IMR-90 (cell line): ENCODE measurements at regions not wholly inside any gene's neighbourhood (a gene's known extent, or its start where the extent isn't known, plus 50 kb on each side); places are given as distances from the start of the nearest gene placed in this dataset.

Source experiments
- ATAC-seq: fragments of 200-7000 bp; cut with Tn5 transposase; 2 replicates; pipeline ENCODE4 v1.9.1; 2020; ENCODE audit warnings: low read depth, mild to moderate bottlenecking, moderate library complexity
- BruUV-seq: library from RNA; stranded (reverse); fragments of 400-500 nt; replicated peaks from 2 replicates; lab custom pipeline; 2021; lab: Mats Ljungman, UMichigan
- CTCF ChIA-PET: fragments of 300-600 bp; formaldehyde crosslinking; extraction: SDS; loops from one replicate; lab custom pipeline; 2021; ENCODE audit warnings: antibody characterized with exemption; lab: Yijun Ruan, JAX
- POLR2A ChIA-PET: fragments of 300-600 bp; sonication (Branson Sonifier 250); formaldehyde crosslinking; loops from one replicate; lab custom pipeline; 2022; ENCODE audit warnings: antibody characterized with exemption; ENCODE audit not compliant: unreplicated experiment; lab: Charles Lee
- DNase-seq: peaks from one replicate; pipeline ENCODE4 v3.0.0; 2013
- H2AFZ ChIP-seq: replicated peaks from 2 replicates; pipeline ENCODE3; 2013; ENCODE audit warnings: low read length, mild to moderate bottlenecking; ENCODE audit not compliant: poor library complexity
- H2AK5ac ChIP-seq: 2 replicates; pipeline ENCODE4 v1.6.1; 2013; ENCODE audit warnings: low read depth, low read length, inconsistent platforms
- H2AK9ac ChIP-seq: replicated peaks from 2 replicates; pipeline ENCODE3; 2013; ENCODE audit warnings: mild to moderate bottlenecking, low read depth, low read length, moderate library complexity; ENCODE audit not compliant: poor library complexity
- H2BK120ac ChIP-seq: 2 replicates; pipeline ENCODE4 v1.6.1; 2013; ENCODE audit warnings: low read depth, low read length, inconsistent platforms
- H2BK15ac ChIP-seq: 3 replicates; pipeline ENCODE4 v1.6.1; 2013; ENCODE audit warnings: low read depth, low read length, inconsistent platforms
- H2BK20ac ChIP-seq: 2 replicates; pipeline ENCODE4 v1.6.1; 2013; ENCODE audit warnings: low read depth, mild to moderate bottlenecking, inconsistent platforms, low read length, moderate library complexity
- H2BK5ac ChIP-seq: 2 replicates; pipeline ENCODE4 v1.6.1; 2013; ENCODE audit warnings: mild to moderate bottlenecking, low read depth, low read length, inconsistent platforms; ENCODE audit not compliant: poor library complexity, severe bottlenecking
- H3K14ac ChIP-seq: replicated peaks from 2 replicates; pipeline ENCODE4 v1.6.1; 2013; ENCODE audit warnings: low read depth, low read length, inconsistent platforms
- H3K18ac ChIP-seq: 2 replicates; pipeline ENCODE4 v1.6.1; 2013; ENCODE audit warnings: low read depth, low read length, control low read depth
- H3K23ac ChIP-seq: 2 replicates; pipeline ENCODE4 v1.6.1; 2013; ENCODE audit warnings: low read depth, low read length, inconsistent platforms
- H3K27ac ChIP-seq: 2 replicates; pipeline ENCODE4 v1.5.1; 2013; ENCODE audit warnings: mild to moderate bottlenecking, control low read depth, low read length; ENCODE audit not compliant: insufficient read depth
- H3K27me3 ChIP-seq: 2 replicates; pipeline ENCODE4 v1.6.1; 2013; ENCODE audit warnings: low read length; ENCODE audit not compliant: control insufficient read depth, insufficient read depth
- H3K36me3 ChIP-seq: 2 replicates; pipeline ENCODE4 v1.6.1; 2013; ENCODE audit warnings: low read length, mixed read lengths; ENCODE audit not compliant: control insufficient read depth, insufficient read depth
- H3K4ac ChIP-seq: 2 replicates; pipeline ENCODE4 v1.6.1; 2013; ENCODE audit warnings: low read depth, low read length, inconsistent platforms
- H3K4me1 ChIP-seq: 2 replicates; pipeline ENCODE4 v1.6.1; 2013; ENCODE audit warnings: low read length, mixed read lengths; ENCODE audit not compliant: control insufficient read depth, insufficient read depth
- H3K4me2 ChIP-seq: 2 replicates; pipeline ENCODE4 v1.6.1; 2013; ENCODE audit warnings: low read depth, mild to moderate bottlenecking, control low read depth, low read length, moderate library complexity
- H3K4me3 ChIP-seq: 2 replicates; pipeline ENCODE4 v1.5.1; 2013; ENCODE audit warnings: low read depth, mild to moderate bottlenecking, control low read depth, low read length, moderate library complexity; ENCODE audit not compliant: insufficient read depth
- H3K56ac ChIP-seq: 2 replicates; pipeline ENCODE4 v1.6.1; 2013; ENCODE audit warnings: low read length, inconsistent platforms; ENCODE audit not compliant: insufficient read depth; ENCODE audit errors: extremely low read depth
- H3K79me1 ChIP-seq, 2 experiments: 2 replicates each; pipeline ENCODE4 v1.6.1; 2013; ENCODE audit warnings: low read length in 2 of 2, inconsistent platforms in 1 of 2, low read depth in 1 of 2
- H3K9ac ChIP-seq: 2 replicates; pipeline ENCODE4 v1.6.1; 2013; ENCODE audit warnings: low read depth, low read length, control low read depth
- H3K9me1 ChIP-seq: 2 replicates; pipeline ENCODE4 v1.6.1; 2013; ENCODE audit warnings: low read length, inconsistent platforms; ENCODE audit not compliant: insufficient read depth
- H3K9me3 ChIP-seq: 2 replicates; pipeline ENCODE4 v1.6.1; 2013; ENCODE audit warnings: low read length; ENCODE audit not compliant: control insufficient read depth, insufficient read depth
- H4K20me1 ChIP-seq: 2 replicates; pipeline ENCODE4 v1.6.1; 2013; ENCODE audit warnings: low read length, inconsistent platforms; ENCODE audit not compliant: insufficient read depth
- H4K5ac ChIP-seq: 2 replicates; pipeline ENCODE4 v1.6.1; 2013; ENCODE audit warnings: mild to moderate bottlenecking, low read depth, low read length, control low read depth
- H4K8ac ChIP-seq, 2 experiments: 2 replicates each; pipeline ENCODE4 v1.6.1; 2013; ENCODE audit warnings: low read depth in 2 of 2, low read length in 2 of 2, control low read depth in 1 of 2, inconsistent platforms in 1 of 2
- H4K91ac ChIP-seq: 2 replicates; pipeline ENCODE4 v1.6.1; 2013; ENCODE audit warnings: low read depth, low read length, inconsistent platforms; ENCODE audit not compliant: insufficient read depth
- BHLHE40 ChIP-seq: fragments of 150-350 bp; IDR thresholded peaks from 2 replicates; pipeline ENCODE4 v1.6.1; 2016; ENCODE audit warnings: mild to moderate bottlenecking, low read depth, low read length
- CEBPB ChIP-seq: IDR thresholded peaks from 2 replicates; pipeline ENCODE4 v1.6.1; 2012; ENCODE audit warnings: low read depth, low read length, improper control_type of control experiment
- CHD1 ChIP-seq: IDR thresholded peaks from 2 replicates; pipeline ENCODE4 v1.6.1; 2012; ENCODE audit warnings: low read depth, low read length, improper control_type of control experiment
- FOS ChIP-seq: fragments of 150-350 bp; IDR thresholded peaks from 2 replicates; pipeline ENCODE4 v1.6.1; 2016; ENCODE audit warnings: low read depth, low read length
- MAFK ChIP-seq: IDR thresholded peaks from 2 replicates; pipeline ENCODE4 v1.6.1; 2012; ENCODE audit warnings: low read depth, low read length, improper control_type of control experiment
- MAZ ChIP-seq: IDR thresholded peaks from 2 replicates; pipeline ENCODE4 v1.6.1; 2012; ENCODE audit warnings: low read depth, mild to moderate bottlenecking, low read length, improper control_type of control experiment, moderate library complexity, borderline replicate concordance
- MXI1 ChIP-seq: IDR thresholded peaks from 2 replicates; pipeline ENCODE4 v1.6.1; 2012; ENCODE audit warnings: low read depth, mild to moderate bottlenecking, low read length, moderate library complexity, borderline replicate concordance
- NFE2L2 ChIP-seq: fragments of 150-350 bp; IDR thresholded peaks from 2 replicates; pipeline ENCODE4 v1.6.1; 2016; ENCODE audit warnings: low read depth, mild to moderate bottlenecking, low read length
- POLR2A ChIP-seq: IDR thresholded peaks from 2 replicates; pipeline ENCODE4 v1.6.1; 2012; ENCODE audit warnings: mild to moderate bottlenecking, low read depth, low read length
- RAD21 ChIP-seq: IDR thresholded peaks from 2 replicates; pipeline ENCODE4 v1.6.1; 2012; ENCODE audit warnings: low read length, improper control_type of control experiment
- RCOR1 ChIP-seq: IDR thresholded peaks from 2 replicates; pipeline ENCODE4 v1.6.1; 2012; ENCODE audit warnings: mild to moderate bottlenecking, low read length, improper control_type of control experiment; ENCODE audit not compliant: insufficient replicate concordance
- RFX5 ChIP-seq: IDR thresholded peaks from 2 replicates; pipeline ENCODE4 v1.8.0; 2012; ENCODE audit warnings: low read depth, mild to moderate bottlenecking, low read length, moderate library complexity
- SMC3 ChIP-seq: fragments of 150-350 bp; IDR thresholded peaks from 2 replicates; pipeline ENCODE4 v1.6.1; 2016; ENCODE audit warnings: low read depth, mild to moderate bottlenecking, antibody characterized with exemption, low read length, moderate library complexity
- WGBS, 2 experiments: methylation state at CpG; one replicate each; pipeline versions ENCODE4 v1.1.5 to v1.1.7; 2013; ENCODE audit warnings: missing lambda C conversion rate in 2 of 2; ENCODE audit not compliant: insufficient read length in 1 of 2; ENCODE audit errors: extremely low coverage in 2 of 2; 5-methylcytosine and 5-hydroxymethylcytosine counted together
- dilution Hi-C: fragments of 300-500 bp; cut with HindIII; formaldehyde crosslinking; loops from one replicate; pipeline ENCODE4 v1.14.3; 2018; ENCODE audit warnings: low sequenced_read_pairs; ENCODE audit not compliant: unreplicated experiment
- in situ Hi-C: fragments of 300-500 bp; cut with MboI; formaldehyde crosslinking; loops from 3 replicates; pipeline ENCODE4 v1.14.3; 2019; ENCODE audit warnings: low sequenced_read_pairs, inconsistent platforms, mixed read lengths
- intact Hi-C: fragments of 100-400 bp; cut with micrococcal nuclease; formaldehyde crosslinking; loops from 2 replicates; pipeline ENCODE4 v1.10.0; 2022
- TF ChIP-seq, protein P1 (sequence below): fragments of 150-350 bp; IDR thresholded peaks from 2 replicates; pipeline ENCODE4 v1.6.1; 2016; ENCODE audit warnings: low read depth, mild to moderate bottlenecking, low read length, moderate library complexity, borderline replicate concordance
- TF ChIP-seq, protein P2 (sequence below): fragments of 150-350 bp; IDR thresholded peaks from 2 replicates; pipeline ENCODE4 v1.6.1; 2017; ENCODE audit warnings: mild to moderate bottlenecking, antibody characterized with exemption, low read length, low read depth
- TF ChIP-seq, protein P3 (sequence below): conservative IDR thresholded peaks from 2 replicates; pipeline ENCODE4 v1.5.1; 2012; ENCODE audit warnings: mild to moderate bottlenecking, low read depth, low read length, improper control_type of control experiment

DNA sequence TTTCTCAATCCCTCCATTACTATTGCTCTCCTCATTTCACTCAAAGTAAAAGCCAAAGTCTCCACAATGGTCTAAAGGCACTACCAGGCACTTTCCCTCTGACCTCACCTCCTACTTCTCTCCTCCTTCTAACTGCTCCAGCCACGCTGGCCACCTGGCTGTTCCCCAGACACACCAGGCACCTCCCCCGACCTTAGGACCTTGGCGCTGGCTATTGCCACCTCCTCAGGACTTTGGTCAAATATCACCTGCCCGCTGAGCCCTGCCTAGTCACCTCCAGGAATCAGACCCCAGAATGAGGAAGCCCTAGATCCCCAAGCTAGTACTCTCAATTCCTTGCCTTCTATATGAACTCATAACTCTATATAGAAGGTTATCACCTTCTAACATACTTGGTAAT, 66.2 kb upstream of the STEAP1B start:
- H2AK9ac ChIP-seq = no peak overlapping the region
- intact Hi-C loops (no loop called here), in situ Hi-C loops (no loop called here), dilution Hi-C loops (loop anchor here (25.0 kb wide), 1 partner anchor 496 kb away; no protein-coding TSS in a partner anchor)
- no peaks in the 10 kb centered on the region for H3K36me3 ChIP-seq
- H3K9me3 ChIP-seq = no peaks in the 10 kb centered on the region
- no peak overlapping the region for H3K9ac ChIP-seq
- H2BK15ac ChIP-seq = peak overlapping the region; percentile 79; the same call in 2 of the 3 replicates
- H3K56ac ChIP-seq = no peak overlapping the region
- WGBS, 2 experiments = 100% methylated on average over 3 of the region's 4 CpGs; no CpG with 5 or more reads in 1 of the 2 experiments
- H3K27ac ChIP-seq = no peak overlapping the region
- H4K5ac ChIP-seq = no peak overlapping the region
- H3K9me1 ChIP-seq = peaks cover 10% of the 10 kb centered on the region
- H3K4me2 ChIP-seq = no peak overlapping the region
- H2AK5ac ChIP-seq = peak overlapping the region; percentile 44
- peak overlapping the region; percentile 54; the same call in 1 of the 2 replicates for H2BK120ac ChIP-seq
- ATAC-seq = no peak
- BruUV-seq = no TSS peak
- H3K79me1 ChIP-seq = peaks cover 0 to 20% of the 10 kb centered on the region in 2 experiments; a peak in 2 of 4 replicates
- TF ChIP-seq CEBPB (no peak), NFE2L2 (no peak), POLR2A (no peak), MXI1 (no peak), SMC3 (no peak), FOS (no peak), CHD1 (no peak), BHLHE40 (no peak), MAZ (no peak), RAD21 (no peak), RCOR1 (no peak), RFX5 (no peak), MAFK (no peak)
- TF ChIP-seq, protein P1, sequence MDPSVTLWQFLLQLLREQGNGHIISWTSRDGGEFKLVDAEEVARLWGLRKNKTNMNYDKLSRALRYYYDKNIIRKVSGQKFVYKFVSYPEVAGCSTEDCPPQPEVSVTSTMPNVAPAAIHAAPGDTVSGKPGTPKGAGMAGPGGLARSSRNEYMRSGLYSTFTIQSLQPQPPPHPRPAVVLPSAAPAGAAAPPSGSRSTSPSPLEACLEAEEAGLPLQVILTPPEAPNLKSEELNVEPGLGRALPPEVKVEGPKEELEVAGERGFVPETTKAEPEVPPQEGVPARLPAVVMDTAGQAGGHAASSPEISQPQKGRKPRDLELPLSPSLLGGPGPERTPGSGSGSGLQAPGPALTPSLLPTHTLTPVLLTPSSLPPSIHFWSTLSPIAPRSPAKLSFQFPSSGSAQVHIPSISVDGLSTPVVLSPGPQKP = no peak
- TF ChIP-seq, protein P2, sequence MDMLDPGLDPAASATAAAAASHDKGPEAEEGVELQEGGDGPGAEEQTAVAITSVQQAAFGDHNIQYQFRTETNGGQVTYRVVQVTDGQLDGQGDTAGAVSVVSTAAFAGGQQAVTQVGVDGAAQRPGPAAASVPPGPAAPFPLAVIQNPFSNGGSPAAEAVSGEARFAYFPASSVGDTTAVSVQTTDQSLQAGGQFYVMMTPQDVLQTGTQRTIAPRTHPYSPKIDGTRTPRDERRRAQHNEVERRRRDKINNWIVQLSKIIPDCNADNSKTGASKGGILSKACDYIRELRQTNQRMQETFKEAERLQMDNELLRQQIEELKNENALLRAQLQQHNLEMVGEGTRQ = no peak
- TF ChIP-seq, protein P3, sequence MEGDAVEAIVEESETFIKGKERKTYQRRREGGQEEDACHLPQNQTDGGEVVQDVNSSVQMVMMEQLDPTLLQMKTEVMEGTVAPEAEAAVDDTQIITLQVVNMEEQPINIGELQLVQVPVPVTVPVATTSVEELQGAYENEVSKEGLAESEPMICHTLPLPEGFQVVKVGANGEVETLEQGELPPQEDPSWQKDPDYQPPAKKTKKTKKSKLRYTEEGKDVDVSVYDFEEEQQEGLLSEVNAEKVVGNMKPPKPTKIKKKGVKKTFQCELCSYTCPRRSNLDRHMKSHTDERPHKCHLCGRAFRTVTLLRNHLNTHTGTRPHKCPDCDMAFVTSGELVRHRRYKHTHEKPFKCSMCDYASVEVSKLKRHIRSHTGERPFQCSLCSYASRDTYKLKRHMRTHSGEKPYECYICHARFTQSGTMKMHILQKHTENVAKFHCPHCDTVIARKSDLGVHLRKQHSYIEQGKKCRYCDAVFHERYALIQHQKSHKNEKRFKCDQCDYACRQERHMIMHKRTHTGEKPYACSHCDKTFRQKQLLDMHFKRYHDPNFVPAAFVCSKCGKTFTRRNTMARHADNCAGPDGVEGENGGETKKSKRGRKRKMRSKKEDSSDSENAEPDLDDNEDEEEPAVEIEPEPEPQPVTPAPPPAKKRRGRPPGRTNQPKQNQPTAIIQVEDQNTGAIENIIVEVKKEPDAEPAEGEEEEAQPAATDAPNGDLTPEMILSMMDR = no peak
- peaks cover 41% of the 10 kb centered on the region for H3K4me1 ChIP-seq
- CTCF ChIA-PET = no interaction called here
- H2BK20ac ChIP-seq = peak overlapping the region; percentile 94; the same call in 1 of the 2 replicates
- H2BK5ac ChIP-seq = no peak overlapping the region
- H3K23ac ChIP-seq = no peak overlapping the region
- H3K27me3 ChIP-seq = no peaks in the 10 kb centered on the region
- H4K8ac ChIP-seq = no peak overlapping the region; a peak in 1 of 4 replicates
- no peaks in the 10 kb centered on the region for H4K20me1 ChIP-seq
- POLR2A ChIA-PET = no interaction called here
- H3K14ac ChIP-seq = no peak overlapping the region
- H4K91ac ChIP-seq = peak overlapping the region; percentile 14; the same call in 1 of the 2 replicates
- no peak overlapping the region for H2AFZ ChIP-seq
- H3K4ac ChIP-seq = peak overlapping the region; percentile 61; the same call in 1 of the 2 replicates
- no peak overlapping the region for H3K4me3 ChIP-seq
- no peak overlapping the region for H3K18ac ChIP-seq
- no peak for DNase-seq
